GM12891 (cell line): ENCODE measurements at regions not wholly inside any gene's neighbourhood (a gene's known extent, or its start where the extent isn't known, plus 50 kb on each side); places are given as distances from the start of the nearest gene placed in this dataset.

Experiments used
- PAX5 ChIP-seq: IDR thresholded peaks from 2 replicates; pipeline ENCODE4 v1.6.1; 2011; ENCODE audit warnings: low read length, moderate library complexity, mild to moderate bottlenecking; ENCODE audit not compliant: insufficient read depth, severe bottlenecking
- POLR2AphosphoS5 ChIP-seq: IDR thresholded peaks from 2 replicates; pipeline ENCODE4 v1.6.1; 2011; ENCODE audit warnings: low read depth, low read length, control low read depth

- TF ChIP-seq PAX5: no peak
- TF ChIP-seq POLR2AphosphoS5: no peak
Observed at GRCh38 chr17:52660692-52661091, 502.2 kb upstream of the CA10 start.
